ENCODE measurements at regions not wholly inside any gene's neighbourhood (a gene's known extent, or its start where the extent isn't known, plus 50 kb on each side); places are given as distances from the start of the nearest gene placed in this dataset.
"Not testable (repeated sequence)": the region's sequence is repeated elsewhere in the genome, so short reads cannot be mapped to it uniquely, and the experiment has no call there.

- DNase-seq: no peak
- ATAC-seq: no peak
- intact Hi-C loops (cut with DNase I): no loop called here
Measured at GRCh38 chr6:1175877-1176276, 136.0 kb upstream of the FOXQ1 start.

DNA sequence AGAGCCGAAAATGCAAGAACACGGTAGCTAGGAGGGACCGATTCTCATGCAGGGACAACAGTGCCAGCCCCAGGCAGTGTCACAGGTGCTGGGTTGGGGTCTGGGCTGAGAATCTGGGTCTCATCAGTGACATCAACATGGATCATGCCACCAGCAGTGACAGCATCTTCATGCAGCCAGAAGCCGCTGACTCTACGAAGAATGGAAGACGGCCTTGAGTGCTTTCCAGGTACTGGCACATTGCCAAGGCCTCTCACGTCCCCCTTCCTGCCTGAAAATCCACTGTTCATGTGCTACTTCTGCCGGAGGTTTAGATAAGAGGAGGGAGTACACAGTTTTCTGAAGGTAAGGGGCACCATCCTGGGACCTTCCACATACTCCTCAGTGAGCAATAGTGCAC lies 141.1 kb upstream of the FOXQ1 start:
- DNase-seq (no peak), ATAC-seq (no peak)
- intact Hi-C loops (cut with DNase I): no loop called here

GRCh38 chr6:1164600-1164999 lies 147.3 kb upstream of the FOXQ1 start:
- ATAC-seq: no peak
- intact Hi-C loops (cut with DNase I): no loop called here
- DNase-seq: no peak

DNA sequence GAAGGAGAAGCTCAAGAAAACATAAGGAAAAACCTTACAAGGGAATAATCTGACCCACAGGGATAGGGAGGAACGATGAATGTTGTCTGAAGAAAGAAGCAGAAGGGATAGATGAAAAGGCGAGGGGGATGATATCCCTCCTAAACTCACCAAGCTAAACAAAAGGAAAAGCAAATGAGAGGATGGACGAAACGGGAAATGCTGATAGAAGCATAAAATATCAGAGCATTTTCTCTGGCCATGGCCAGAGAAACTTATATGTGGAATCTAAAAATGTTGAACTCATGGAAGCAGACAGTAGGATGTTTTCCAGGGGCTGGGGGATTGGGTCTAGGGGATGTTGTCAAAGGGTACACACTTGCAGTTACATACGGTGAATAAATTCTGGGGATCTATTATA lies 148.4 kb upstream of the FOXQ1 start:
- no peak for DNase-seq
- ATAC-seq: no peak
- intact Hi-C loops (cut with DNase I): no loop called here

GRCh38 chr6:1162367-1163275 lies 149.3 kb upstream of the FOXQ1 start:
- DNase-seq (no peak), ATAC-seq (no peak)
- intact Hi-C loops (cut with DNase I): no loop called here

- DNase-seq; intact Hi-C loops (cut with DNase I); ATAC-seq: not testable (repeated sequence)
Measured at GRCh38 chr6:1156411-1156810, 155.5 kb upstream of the FOXQ1 start.

DNA sequence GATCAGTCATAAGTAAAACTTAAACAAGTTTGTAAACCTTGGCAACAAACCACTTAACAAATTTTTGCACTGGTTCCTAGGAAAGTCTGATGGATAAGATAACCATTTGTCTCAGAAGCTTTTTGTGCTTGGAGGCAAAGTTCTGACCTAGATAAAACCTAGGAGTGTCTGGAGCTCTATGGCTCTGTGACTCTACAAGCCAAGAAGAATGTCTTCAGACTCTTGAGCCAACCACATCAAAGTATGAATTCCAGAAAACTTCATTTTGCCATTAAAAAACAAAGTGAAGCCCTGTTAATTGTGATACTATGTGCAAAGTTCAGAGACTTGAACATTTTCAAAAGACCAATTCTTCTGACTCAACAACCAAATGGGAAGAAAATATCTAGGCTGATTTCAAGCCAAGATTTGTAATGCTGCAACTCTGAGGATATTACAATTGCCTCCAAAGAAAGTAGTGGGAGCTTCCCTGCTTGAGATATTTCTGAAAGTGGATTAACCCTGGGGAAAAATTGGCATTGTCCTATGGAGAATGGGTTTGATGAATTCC lies 158.1 kb upstream of the FOXQ1 start:
- intact Hi-C loops (cut with DNase I): no loop called here
- DNase-seq (no peak), ATAC-seq (no peak)

DNA sequence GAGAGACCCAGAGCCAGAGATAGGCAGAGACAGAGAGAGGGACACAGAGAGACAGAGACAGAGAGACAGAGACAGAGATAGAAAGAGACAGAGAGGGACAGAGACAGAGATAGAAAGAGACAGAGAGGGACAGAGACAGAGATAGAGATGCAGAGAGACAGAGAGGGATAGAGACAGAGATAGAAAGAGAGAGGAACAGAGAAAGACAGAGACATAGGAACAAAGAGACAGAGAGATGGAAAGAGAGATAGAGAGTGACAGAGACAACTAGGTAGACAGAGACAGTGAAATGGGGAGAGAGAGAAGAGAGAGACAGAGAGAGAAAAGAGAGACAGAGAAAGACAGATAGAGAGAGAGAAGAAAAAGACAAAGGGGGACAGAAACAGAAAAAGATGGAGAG lies 165.4 kb upstream of the FOXQ1 start:
- intact Hi-C loops (cut with DNase I): no loop called here
- no peak for ATAC-seq
- DNase-seq: no peak

DNA sequence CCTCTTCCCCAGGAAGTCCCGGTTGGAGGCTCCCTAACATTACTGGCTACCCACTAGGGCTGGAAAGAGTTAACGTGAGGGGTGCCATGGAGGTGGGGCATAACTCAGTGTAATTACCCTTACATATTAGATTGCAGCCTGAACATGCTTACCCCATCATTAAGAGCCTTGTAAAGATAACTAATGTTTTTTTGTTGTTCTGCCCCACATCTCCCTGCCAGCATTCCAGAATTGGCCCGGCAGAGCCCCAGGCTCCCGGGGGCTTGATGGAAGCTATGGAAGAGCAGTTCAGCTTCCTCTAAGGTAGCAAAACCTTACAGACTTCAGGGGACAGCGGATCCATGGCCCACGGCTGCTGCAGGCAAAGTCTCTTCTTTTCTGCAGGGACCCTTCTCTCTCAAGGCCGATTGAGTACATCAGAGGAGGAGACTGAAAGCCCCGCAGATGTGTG lies 166.1 kb upstream of the FOXQ1 start:
- ATAC-seq: no peak
- no peak for DNase-seq
- intact Hi-C loops (cut with DNase I): no loop called here

GRCh38 chr6:1144842-1145767 lies 166.8 kb upstream of the FOXQ1 start:
- DNase-seq (no peak), ATAC-seq (no peak)
- intact Hi-C loops (cut with DNase I): no loop called here

GRCh38 chr6:1143655-1144054 lies 168.2 kb upstream of the FOXQ1 start:
- ATAC-seq (no peak), DNase-seq (no peak)
- intact Hi-C loops (cut with DNase I): no loop called here

GRCh38 chr6:1139155-1139890 lies 172.6 kb upstream of the FOXQ1 start:
- ATAC-seq: no peak
- intact Hi-C loops (cut with DNase I): no loop called here
- no peak for DNase-seq

GRCh38 chr6:1137849-1138248 lies 174.0 kb upstream of the FOXQ1 start:
- no peak for ATAC-seq
- intact Hi-C loops (cut with DNase I): no loop called here
- no peak for DNase-seq

DNA sequence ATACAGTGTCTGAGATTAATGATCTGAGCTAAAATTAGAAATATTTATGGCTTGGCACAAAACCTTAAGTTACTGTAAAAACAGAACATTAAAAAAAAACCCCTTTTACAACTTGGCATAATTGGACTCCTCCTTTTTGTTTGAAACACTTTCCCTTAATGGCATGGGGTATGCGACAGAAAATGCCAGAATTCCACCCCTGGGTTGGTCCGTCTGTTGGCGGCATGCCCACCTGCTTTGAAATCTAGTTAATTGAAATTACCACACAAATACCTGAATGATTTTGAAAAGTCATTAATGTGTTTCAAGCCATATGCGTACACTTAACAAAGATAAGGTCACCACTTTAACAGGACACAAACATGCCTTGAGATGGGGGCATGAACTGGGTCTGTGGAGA lies 175.1 kb upstream of the FOXQ1 start:
- intact Hi-C loops (cut with DNase I): no loop called here
- DNase-seq: no peak
- no peak for ATAC-seq

- intact Hi-C loops (cut with DNase I): no loop called here
- ATAC-seq (peak; percentile 85 to 92), DNase-seq (peak; percentile 59)
Measured at GRCh38 chr6:1136415-1136774, 175.5 kb upstream of the FOXQ1 start.

DNA sequence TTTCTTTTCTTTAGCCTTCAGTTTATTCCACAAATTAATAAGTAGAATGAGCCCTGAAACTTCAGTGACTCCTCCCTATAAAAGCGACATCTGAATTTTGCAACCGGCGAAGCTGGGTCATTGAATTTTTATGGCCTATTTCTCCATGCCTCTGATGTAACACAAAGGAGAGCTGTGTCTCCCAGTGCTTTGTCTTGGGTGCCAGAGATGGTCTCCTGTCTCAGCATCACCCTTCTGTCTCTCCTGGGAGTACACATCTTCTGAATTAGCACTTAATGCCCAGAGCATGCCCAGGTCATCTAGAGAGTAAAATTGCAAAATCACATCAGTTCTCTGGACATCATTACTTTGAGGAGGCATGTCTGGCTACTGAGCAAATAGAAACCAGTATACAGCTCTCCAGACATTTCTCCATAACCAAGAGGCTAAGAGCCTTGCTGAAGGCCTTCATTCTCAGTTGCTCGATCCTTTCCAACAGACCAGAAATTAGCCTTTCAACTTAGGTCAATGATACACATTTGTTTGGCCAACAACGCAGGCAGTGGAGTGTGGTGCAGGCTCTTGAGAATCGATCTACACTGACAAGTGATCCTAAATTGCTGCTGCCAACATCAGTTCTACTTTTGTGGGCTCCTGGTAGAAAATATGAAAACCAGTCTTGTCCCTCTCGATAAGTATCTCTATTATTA lies 176.0 kb upstream of the FOXQ1 start:
- ATAC-seq (peak in 1 of 2 donors; percentile 54), DNase-seq (no peak)
- intact Hi-C loops (cut with DNase I): no loop called here

DNA sequence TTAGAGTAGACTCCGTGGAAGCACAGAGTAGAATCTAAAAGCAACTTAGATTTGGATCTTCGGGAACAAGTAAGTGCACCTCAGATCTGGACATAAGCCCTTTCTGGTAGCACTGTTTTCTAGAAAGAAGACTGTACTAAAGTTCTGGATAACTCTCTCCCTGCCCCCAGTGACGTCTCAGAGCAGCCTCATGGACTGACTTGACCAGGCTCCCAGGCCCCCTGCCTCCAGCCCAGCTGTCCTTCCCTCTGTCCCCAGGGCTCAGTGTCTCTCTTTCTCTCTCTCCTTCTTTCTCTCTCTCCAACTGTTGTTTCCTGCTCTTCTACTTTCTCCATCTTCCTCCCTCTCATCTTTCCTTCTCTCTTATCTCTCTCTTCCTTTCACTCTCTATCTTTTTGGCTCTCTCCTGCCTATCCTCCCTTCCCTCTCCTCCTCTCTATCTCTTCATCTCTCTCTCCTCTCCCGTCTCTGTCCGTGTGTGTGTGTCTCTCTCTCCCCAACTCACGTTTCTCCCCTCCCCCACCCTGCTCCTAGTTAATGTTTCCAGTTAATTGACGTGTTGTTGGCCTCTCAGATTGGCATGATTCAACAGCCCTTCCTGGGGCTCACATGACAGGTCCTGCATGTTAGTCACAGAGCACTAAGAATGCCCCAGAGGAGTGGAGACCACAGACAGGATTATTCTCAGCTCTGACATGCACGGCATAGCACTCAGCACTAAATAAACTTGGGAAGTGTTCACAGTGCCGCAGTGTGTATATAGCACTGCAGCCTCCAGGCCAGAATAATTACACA lies 180.4 kb upstream of the FOXQ1 start:
- DNase-seq (no peak), ATAC-seq (peak in 1 of 2 donors; percentile 43)
- intact Hi-C loops (cut with DNase I): no loop called here

DNA sequence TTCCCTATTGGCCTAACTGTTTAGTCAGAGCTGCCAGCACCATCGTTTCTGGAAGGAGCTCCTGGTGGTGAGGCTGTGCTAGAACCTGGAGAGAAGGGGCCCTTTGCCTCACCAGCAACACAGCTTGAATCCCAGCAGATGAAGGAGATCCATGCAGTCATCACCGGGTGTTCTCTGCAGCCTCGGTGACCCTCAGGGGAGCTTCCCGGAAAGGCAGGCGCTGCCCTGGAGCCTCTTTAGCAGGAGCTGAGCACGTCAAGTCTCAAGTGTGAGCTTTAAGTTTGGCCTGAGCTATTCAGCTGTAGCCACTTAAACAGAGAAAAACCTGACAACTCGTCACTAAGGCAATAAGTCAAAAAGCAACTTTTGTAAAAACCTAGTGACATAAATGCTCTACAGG lies 181.2 kb upstream of the FOXQ1 start:
- intact Hi-C loops (cut with DNase I): no loop called here
- DNase-seq: no peak

More for the DNA sequence above, 181.2 kb upstream of the FOXQ1 start:
- peak in 1 of 2 donors; percentile 37 for ATAC-seq

Data from left cardiac atrium (tissue), 4 donors.